HUES48 (cell line): ENCODE measurements at regions not wholly inside any gene's neighbourhood (a gene's known extent, or its start where the extent isn't known, plus 50 kb on each side); places are given as distances from the start of the nearest gene placed in this dataset.
"Not testable (repeated sequence)": the region's sequence is repeated elsewhere in the genome, so short reads cannot be mapped to it uniquely, and the experiment has no call there.

Source experiments
- H3K27ac ChIP-seq: one replicate; pipeline ENCODE4 v1.7.0; 2013; ENCODE audit warnings: low read depth, low read length, inconsistent platforms
- H3K27me3 ChIP-seq: 2 replicates; pipeline ENCODE4 v1.6.1; 2013; ENCODE audit warnings: mild to moderate bottlenecking, low read length; ENCODE audit not compliant: control insufficient read depth, insufficient read depth
- H3K36me3 ChIP-seq: 2 replicates; pipeline ENCODE4 v1.6.1; 2013; ENCODE audit warnings: low read length; ENCODE audit not compliant: control insufficient read depth, insufficient read depth
- H3K4me1 ChIP-seq: 2 replicates; pipeline ENCODE4 v1.6.1; 2013; ENCODE audit warnings: mild to moderate bottlenecking, low read length; ENCODE audit not compliant: control insufficient read depth, insufficient read depth
- H3K4me3 ChIP-seq: 2 replicates; pipeline ENCODE4 v1.5.1; 2013; ENCODE audit warnings: mild to moderate bottlenecking, low read depth, low read length
- H3K9ac ChIP-seq: 2 replicates; pipeline ENCODE4 v1.6.1; 2013; ENCODE audit warnings: mild to moderate bottlenecking, low read depth, low read length, moderate library complexity
- H3K9me3 ChIP-seq: 2 replicates; pipeline ENCODE4 v1.6.1; 2013; ENCODE audit warnings: low read length; ENCODE audit not compliant: control insufficient read depth, insufficient read depth

DNA sequence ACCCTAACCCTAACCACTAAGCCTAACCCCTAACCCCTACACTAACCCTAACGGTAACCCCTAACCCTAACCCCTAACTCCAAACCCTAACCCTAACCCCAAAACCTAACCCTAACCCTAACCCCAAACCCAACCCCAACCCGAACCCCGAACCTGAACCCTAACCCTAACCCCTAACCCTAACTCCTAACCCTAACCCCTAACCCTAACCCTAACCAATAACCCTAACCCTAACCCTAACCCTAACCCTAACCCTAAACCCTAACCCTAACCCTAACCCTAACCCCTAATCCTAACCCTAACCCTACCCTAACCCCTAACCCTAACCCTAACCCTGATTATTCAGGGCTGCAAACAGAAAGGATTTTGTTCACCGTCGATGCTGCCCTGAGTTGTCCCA is 144.6 kb upstream of the DUSP22 start:
- H3K27ac ChIP-seq, H3K4me3 ChIP-seq, H3K4me1 ChIP-seq, H3K36me3 ChIP-seq, H3K27me3 ChIP-seq, H3K9ac ChIP-seq: not testable (repeated sequence)
- peaks cover 21% of the 10 kb centered on the region for H3K9me3 ChIP-seq

DNA sequence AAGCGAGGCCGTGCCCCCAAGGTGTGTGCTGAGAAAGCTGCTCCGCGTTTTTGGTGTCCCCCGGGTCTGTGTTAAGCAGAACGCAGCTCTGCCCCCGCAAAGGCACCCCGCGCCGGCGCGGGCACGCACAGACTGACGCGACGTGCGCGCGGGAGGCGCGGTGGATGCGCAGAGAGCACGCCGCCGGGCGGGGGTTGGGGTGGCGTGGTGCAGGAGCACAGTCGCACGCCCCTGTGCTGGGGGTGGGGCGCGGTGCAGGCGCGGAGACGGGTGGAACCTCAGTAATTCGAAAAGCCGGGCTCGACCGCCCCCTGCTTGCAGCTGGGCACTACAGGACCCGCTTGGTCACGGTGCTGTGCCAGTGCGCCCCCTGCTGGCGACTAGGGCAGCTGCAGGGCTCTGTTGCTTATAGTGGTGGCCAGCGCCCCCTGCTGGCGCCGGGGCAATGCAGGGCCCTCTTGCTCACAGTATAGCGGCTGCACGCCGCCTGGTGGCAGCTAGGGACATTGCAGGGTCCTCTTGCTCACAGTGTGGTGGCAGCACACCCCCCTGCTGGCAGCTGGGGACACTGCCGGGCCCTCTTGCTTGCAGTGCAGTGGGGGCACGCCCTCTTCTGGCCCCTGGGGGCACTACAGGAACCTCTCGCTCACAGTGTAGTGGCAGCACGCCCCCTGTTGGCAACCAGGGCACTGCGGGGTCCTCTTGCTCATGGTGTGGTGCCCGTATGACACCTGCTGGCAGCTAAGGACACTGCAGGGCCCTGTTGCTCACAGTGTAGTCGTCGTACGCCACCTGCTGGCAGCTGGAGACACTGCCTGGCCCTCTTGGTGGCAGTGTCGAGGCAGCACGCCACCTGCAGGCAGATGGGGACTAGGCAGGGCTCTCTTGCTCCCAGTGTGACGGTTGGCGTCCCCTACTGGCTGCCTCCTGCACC is 144.0 kb upstream of the DUSP22 start:
- not testable (repeated sequence) for H3K9ac ChIP-seq, H3K27ac ChIP-seq, H3K4me3 ChIP-seq, H3K36me3 ChIP-seq, H3K27me3 ChIP-seq, H3K4me1 ChIP-seq
- peaks cover 25% of the 10 kb centered on the region for H3K9me3 ChIP-seq

GRCh38 chr6:150147-150546 is 142.1 kb upstream of the DUSP22 start:
- not testable (repeated sequence) for H3K9ac ChIP-seq

GRCh38 chr6:152436-152835 is 139.9 kb upstream of the DUSP22 start:
- not testable (repeated sequence) for H3K4me1 ChIP-seq, H3K4me3 ChIP-seq, H3K9ac ChIP-seq, H3K36me3 ChIP-seq, H3K27me3 ChIP-seq, H3K27ac ChIP-seq
- peaks cover 32% of the 10 kb centered on the region for H3K9me3 ChIP-seq

More at GRCh38 chr6:150147-150546, 142.1 kb upstream of the DUSP22 start:
- H3K4me1 ChIP-seq, H3K27me3 ChIP-seq, H3K36me3 ChIP-seq, H3K27ac ChIP-seq: not testable (repeated sequence)
- peak overlapping the region; percentile 26; the same call in 1 of the 2 replicates for H3K4me3 ChIP-seq
- H3K9me3 ChIP-seq, result peaks cover 29% of the 10 kb centered on the region

- peaks cover 36% of the 10 kb centered on the region for H3K9me3 ChIP-seq
- not testable (repeated sequence) for H3K27ac ChIP-seq, H3K36me3 ChIP-seq, H3K9ac ChIP-seq, H3K27me3 ChIP-seq, H3K4me1 ChIP-seq, H3K4me3 ChIP-seq
Observed at GRCh38 chr6:153026-153425, 139.3 kb upstream of the DUSP22 start.

GRCh38 chr6:153867-154266 is 138.4 kb upstream of the DUSP22 start:
- H3K4me1 ChIP-seq, H3K27ac ChIP-seq: not testable (repeated sequence)

GRCh38 chr6:154321-155092 is 137.8 kb upstream of the DUSP22 start:
- peaks cover 35% of the 10 kb centered on the region for H3K9me3 ChIP-seq
- H3K4me3 ChIP-seq, H3K9ac ChIP-seq, H3K4me1 ChIP-seq, H3K36me3 ChIP-seq, H3K27ac ChIP-seq, H3K27me3 ChIP-seq: not testable (repeated sequence)

More at GRCh38 chr6:153867-154266, 138.4 kb upstream of the DUSP22 start:
- not testable (repeated sequence) for H3K36me3 ChIP-seq, H3K4me3 ChIP-seq, H3K9ac ChIP-seq, H3K27me3 ChIP-seq
- peaks cover 39% of the 10 kb centered on the region for H3K9me3 ChIP-seq

DNA sequence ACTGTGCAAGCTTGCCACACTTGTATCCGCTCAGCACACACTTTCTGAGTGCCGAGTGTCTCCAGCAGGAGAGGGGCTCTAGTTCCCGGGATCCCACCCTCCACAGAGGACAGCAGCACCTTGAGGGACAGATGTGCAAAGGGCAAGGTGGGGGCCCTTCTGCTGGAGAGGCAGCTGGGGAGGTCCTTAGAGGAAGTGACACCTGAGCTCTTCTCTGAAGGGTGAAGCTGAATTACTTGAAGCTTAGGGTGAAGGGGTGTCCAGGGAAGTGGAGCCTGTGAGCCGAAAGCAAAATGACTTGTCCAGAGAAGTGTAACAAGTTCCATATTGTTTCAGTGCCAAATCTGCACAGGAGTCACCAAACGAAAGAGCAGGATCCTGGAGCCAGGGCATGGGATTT is 136.3 kb upstream of the DUSP22 start:
- H3K36me3 ChIP-seq, result no peaks in the 10 kb centered on the region
- H3K27ac ChIP-seq, result no peak overlapping the region
- H3K4me1 ChIP-seq, result no peaks in the 10 kb centered on the region
- peaks cover 22% of the 10 kb centered on the region; the same call in 1 of the 2 replicates for H3K9me3 ChIP-seq
- no peak overlapping the region for H3K4me3 ChIP-seq
- H3K9ac ChIP-seq, result no peak overlapping the region
- no peaks in the 10 kb centered on the region for H3K27me3 ChIP-seq

- H3K27ac ChIP-seq, H3K36me3 ChIP-seq, H3K4me3 ChIP-seq, H3K9ac ChIP-seq, H3K4me1 ChIP-seq, H3K27me3 ChIP-seq: not testable (repeated sequence)
- peaks cover 18% of the 10 kb centered on the region; the same call in 1 of the 2 replicates for H3K9me3 ChIP-seq
Observed at GRCh38 chr6:156441-157140, 135.7 kb upstream of the DUSP22 start.

DNA sequence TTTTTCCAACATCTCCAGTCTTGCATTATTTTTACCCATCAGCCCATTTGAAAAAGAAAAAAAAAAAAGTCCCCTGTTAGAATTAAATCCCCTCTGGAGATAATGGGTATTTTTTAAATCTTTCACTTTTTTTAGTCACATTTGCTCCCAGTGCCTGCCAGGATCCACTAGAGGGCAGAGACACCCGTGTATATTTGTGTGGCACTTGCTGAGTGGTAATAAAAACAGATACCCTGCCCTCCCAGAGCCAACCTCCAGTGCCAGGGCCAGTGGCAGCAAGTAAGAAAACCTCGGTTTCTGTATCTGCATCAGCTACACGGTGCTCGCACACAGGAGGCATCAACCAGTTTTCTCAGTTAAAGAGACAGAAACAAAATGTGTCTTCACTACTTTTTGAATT is 135.1 kb upstream of the DUSP22 start:
- not testable (repeated sequence) for H3K36me3 ChIP-seq, H3K9ac ChIP-seq, H3K4me1 ChIP-seq, H3K27me3 ChIP-seq, H3K4me3 ChIP-seq, H3K27ac ChIP-seq
- peaks cover 18% of the 10 kb centered on the region; the same call in 1 of the 2 replicates for H3K9me3 ChIP-seq
